H9 (cell line): ENCODE measurements at regions not wholly inside any gene's neighbourhood (a gene's known extent, or its start where the extent isn't known, plus 50 kb on each side); places are given as distances from the start of the nearest gene placed in this dataset.

Experiments
- DNase-seq: peaks from one replicate; pipeline ENCODE4 v3.0.0-alpha.2; 2017
- H2AFZ ChIP-seq: one replicate; pipeline ENCODE4 v1.6.1; 2013; ENCODE audit warnings: mild to moderate bottlenecking, low read length, control low read depth, moderate library complexity
- H2AK5ac ChIP-seq: 2 replicates; pipeline ENCODE4 v1.6.1; 2013; ENCODE audit warnings: low read length, control low read depth, mixed read lengths; ENCODE audit not compliant: insufficient read length
- H2BK120ac ChIP-seq: one replicate; pipeline ENCODE4 v1.6.1; 2013; ENCODE audit warnings: low read depth, mild to moderate bottlenecking, low read length, control low read depth, inconsistent platforms; ENCODE audit not compliant: poor library complexity, severe bottlenecking
- H2BK12ac ChIP-seq: 2 replicates; pipeline ENCODE4 v1.6.1; 2013; ENCODE audit warnings: low read length, control low read depth, mixed read lengths, low read depth; ENCODE audit not compliant: insufficient read length
- H2BK15ac ChIP-seq: 2 replicates; pipeline ENCODE4 v1.6.1; 2013; ENCODE audit warnings: low read depth, low read length, control low read depth
- H2BK20ac ChIP-seq: one replicate; pipeline ENCODE4 v1.6.1; 2013; ENCODE audit warnings: low read depth, mild to moderate bottlenecking, low read length, control low read depth, inconsistent platforms; ENCODE audit not compliant: poor library complexity, severe bottlenecking
- H2BK5ac ChIP-seq: 2 replicates; pipeline ENCODE4 v1.6.1; 2013; ENCODE audit warnings: low read length, control low read depth, mixed read lengths; ENCODE audit not compliant: insufficient read length
- H3K14ac ChIP-seq: 2 replicates; pipeline ENCODE4 v1.6.1; 2013; ENCODE audit warnings: low read length, control low read depth; ENCODE audit not compliant: insufficient read depth
- H3K18ac ChIP-seq: 2 replicates; pipeline ENCODE4 v1.6.1; 2013; ENCODE audit warnings: low read depth, mild to moderate bottlenecking, mixed read lengths, low read length, control low read depth; ENCODE audit not compliant: insufficient read length
- H3K23ac ChIP-seq: 2 replicates; pipeline ENCODE4 v1.6.1; 2013; ENCODE audit warnings: low read length, control low read depth, mixed read lengths, low read depth; ENCODE audit not compliant: insufficient read length
- H3K23me2 ChIP-seq: 2 replicates; pipeline ENCODE4 v1.6.1; 2013; ENCODE audit warnings: low read depth, mild to moderate bottlenecking, mixed read lengths, low read length, control low read depth; ENCODE audit not compliant: insufficient read length, poor library complexity, severe bottlenecking
- H3K27ac ChIP-seq: 2 replicates; pipeline ENCODE4 v1.5.1; 2013; ENCODE audit warnings: low read length, control low read depth, mixed read lengths, low read depth; ENCODE audit not compliant: insufficient read length
- H3K27me3 ChIP-seq: 2 replicates; pipeline ENCODE4 v1.6.1; 2013; ENCODE audit warnings: low read length, control low read depth, inconsistent platforms; ENCODE audit not compliant: insufficient read depth
- H3K4ac ChIP-seq: 2 replicates; pipeline ENCODE4 v1.6.1; 2013; ENCODE audit warnings: low read depth, mild to moderate bottlenecking, control low read depth, inconsistent platforms, low read length, moderate library complexity
- H3K4me1 ChIP-seq: 2 replicates; pipeline ENCODE4 v1.6.1; 2013; ENCODE audit warnings: low read length, control low read depth, inconsistent platforms; ENCODE audit not compliant: insufficient read depth
- H3K4me2 ChIP-seq: 2 replicates; pipeline ENCODE4 v1.6.1; 2013; ENCODE audit warnings: low read length, control low read depth, mixed read lengths; ENCODE audit not compliant: insufficient read length, insufficient read depth
- H3K56ac ChIP-seq: 2 replicates; pipeline ENCODE4 v1.6.1; 2013; ENCODE audit warnings: low read depth, mild to moderate bottlenecking, mixed read lengths, low read length, control low read depth; ENCODE audit not compliant: insufficient read length
- H3K79me1 ChIP-seq: 2 replicates; pipeline ENCODE4 v1.6.1; 2013; ENCODE audit warnings: low read depth, mild to moderate bottlenecking, moderate library complexity, low read length, control low read depth, inconsistent platforms; ENCODE audit not compliant: insufficient read depth, poor library complexity, severe bottlenecking
- H3K79me2 ChIP-seq: 2 replicates; pipeline ENCODE4 v1.6.1; 2013; ENCODE audit warnings: low read length, control low read depth, inconsistent platforms; ENCODE audit not compliant: insufficient read depth
- H3K9ac ChIP-seq: 2 replicates; pipeline ENCODE4 v1.6.1; 2013; ENCODE audit warnings: low read length, control low read depth, mixed read lengths; ENCODE audit not compliant: insufficient read length; ENCODE audit errors: extremely low read depth
- H3K9me3 ChIP-seq: one replicate; pipeline ENCODE4 v1.6.1; 2013; ENCODE audit warnings: low read depth, low read length, inconsistent platforms; ENCODE audit not compliant: control insufficient read depth
- H3T11ph ChIP-seq: one replicate; pipeline ENCODE4 v1.6.1; 2013; ENCODE audit warnings: mild to moderate bottlenecking, low read length, control low read depth, inconsistent platforms
- H4K20me1 ChIP-seq: one replicate; pipeline ENCODE4 v1.6.1; 2013; ENCODE audit not compliant: control insufficient read depth, insufficient read length, insufficient read depth
- H4K5ac ChIP-seq: 2 replicates; pipeline ENCODE4 v1.6.1; 2013; ENCODE audit warnings: low read depth, mild to moderate bottlenecking, mixed read lengths, low read length, control low read depth; ENCODE audit not compliant: insufficient read length
- H4K8ac ChIP-seq: replicated peaks from 2 replicates; pipeline ENCODE4 v1.6.1; 2013; ENCODE audit warnings: low read length, control low read depth, mixed read lengths, low read depth; ENCODE audit not compliant: insufficient read length
- H4K91ac ChIP-seq: 2 replicates; pipeline ENCODE4 v1.6.1; 2013; ENCODE audit warnings: low read depth, mild to moderate bottlenecking, moderate library complexity, mixed read lengths, low read length, control low read depth; ENCODE audit not compliant: insufficient read length
- H3K27ac Mint-ChIP-seq, 3 experiments: 2 replicates in 2 of 3; 3 replicates in 1 of 3; pipeline ENCODE4 v1.8.0; 2020 to 2021; ENCODE audit warnings: mixed read lengths in 3 of 3, mild to moderate bottlenecking in 1 of 3, moderate library complexity in 1 of 3
- H3K27me3 Mint-ChIP-seq: 2 replicates; pipeline ENCODE4 v1.8.0; 2021; ENCODE audit warnings: low read depth, mild to moderate bottlenecking, moderate library complexity, mixed read lengths
- H3K36me3 Mint-ChIP-seq, 3 experiments: 2 replicates in 2 of 3; 3 replicates in 1 of 3; pipeline ENCODE4 v1.8.0; 2020 to 2021; ENCODE audit warnings: low read depth in 3 of 3, mixed read lengths in 3 of 3; ENCODE audit not compliant: insufficient read depth in 1 of 3
- H3K4me1 Mint-ChIP-seq, 2 experiments: 2 replicates each; pipeline ENCODE4 v1.8.0; 2020; ENCODE audit warnings: mixed read lengths in 2 of 2
- H3K4me3 Mint-ChIP-seq, 2 experiments: 2 replicates in 1 of 2; 3 replicates in 1 of 2; pipeline ENCODE4 v1.8.0; 2020 to 2021; ENCODE audit warnings: mild to moderate bottlenecking in 2 of 2, mixed read lengths in 2 of 2, moderate library complexity in 1 of 2
- H3K9me3 Mint-ChIP-seq, 2 experiments: 2 replicates in 1 of 2; 3 replicates in 1 of 2; pipeline ENCODE4 v1.8.0; 2020; ENCODE audit warnings: mild to moderate bottlenecking in 2 of 2, mixed read lengths in 2 of 2, moderate library complexity in 1 of 2
- CTCF ChIP-seq: fragments of 200-600 bp; sonication (generic); conservative IDR thresholded peaks from 3 replicates; pipeline ENCODE4 v1.8.0; 2021; ENCODE audit warnings: antibody characterized with exemption, mild to moderate bottlenecking
- WGBS: extraction: QIAGEN DNeasy Blood & Tissue Kit; methylation state at CpG from one replicate; pipeline ENCODE4 v1.1.7; 2013; ENCODE audit warnings: missing lambda C conversion rate, low lambda C conversion rate, mixed read lengths; ENCODE audit not compliant: insufficient read length; ENCODE audit errors: extremely low coverage; 5-methylcytosine and 5-hydroxymethylcytosine counted together

GRCh38 chrX:113539599-113540356 lies 699.1 kb upstream of the AMOT start:
- no peak overlapping the region for H2AK5ac ChIP-seq
- H3K9me3 ChIP-seq: no peaks in the 10 kb centered on the region
- no peak overlapping the region for H2BK15ac ChIP-seq
- peaks cover 3 to 6% of the 10 kb centered on the region in 2 experiments; a peak in 3 of 5 replicates for H3K9me3 Mint-ChIP-seq
- H2AFZ ChIP-seq: no peak overlapping the region
- no peak overlapping the region for H2BK5ac ChIP-seq
- peak overlapping the region; percentile 55 to 97 (median 94) for H3K27ac Mint-ChIP-seq
- no peak overlapping the region for H3K4ac ChIP-seq
- H3T11ph ChIP-seq: no peak overlapping the region
- H3K79me2 ChIP-seq: no peaks in the 10 kb centered on the region
- H3K27ac ChIP-seq: peak overlapping the region; percentile 85
- H3K9ac ChIP-seq: no peak overlapping the region
- H3K79me1 ChIP-seq: no peaks in the 10 kb centered on the region
- no CpG with 5 or more reads among the region's 2 CpGs for WGBS
- H3K23ac ChIP-seq: no peak overlapping the region
- TF ChIP-seq CTCF: no peak
- no peaks in the 10 kb centered on the region for H3K23me2 ChIP-seq
- no peak for DNase-seq
- H3K18ac ChIP-seq: no peak overlapping the region
- H4K91ac ChIP-seq: no peak overlapping the region
- H3K27me3 Mint-ChIP-seq: no peaks in the 10 kb centered on the region
- H3K4me1 Mint-ChIP-seq: peaks cover 35 to 40% of the 10 kb centered on the region in 2 experiments
- no peak overlapping the region for H4K8ac ChIP-seq
- no peak overlapping the region for H3K4me3 Mint-ChIP-seq
- H3K4me1 ChIP-seq: no peaks in the 10 kb centered on the region; the same call in 1 of the 2 replicates
- peak overlapping the region; percentile 29 for H3K4me2 ChIP-seq
- no peaks in the 10 kb centered on the region for H4K20me1 ChIP-seq
- peaks cover 5 to 9% (median 6%) of the 10 kb centered on the region in 3 experiments; a peak in 6 of 7 replicates for H3K36me3 Mint-ChIP-seq
- no peak overlapping the region for H3K14ac ChIP-seq
- no peak overlapping the region for H4K5ac ChIP-seq
- H2BK20ac ChIP-seq: no peak overlapping the region
- H3K56ac ChIP-seq: no peak overlapping the region
- H2BK12ac ChIP-seq: no peak overlapping the region
- H3K27me3 ChIP-seq: no peaks in the 10 kb centered on the region
- H2BK120ac ChIP-seq: no peak overlapping the region
